GM12878 (cell line): ENCODE measurements at regions not wholly inside any gene's neighbourhood (a gene's known extent, or its start where the extent isn't known, plus 50 kb on each side); places are given as distances from the start of the nearest gene placed in this dataset.

ENCODE experiments used
- ATAC-seq: fragments of 200-7000 bp; cut with Tn5 transposase; 3 replicates; pipeline ENCODE4 v1.9.1; 2020; ENCODE audit warnings: mild to moderate bottlenecking, moderate library complexity
- BruUV-seq: library from RNA; stranded (reverse); fragments of 400-500 nt; replicated peaks from 2 replicates; lab custom pipeline; 2021; lab: Mats Ljungman, UMichigan
- CTCF ChIA-PET: fragments of 300-600 bp; sonication (Branson Sonifier 250); formaldehyde crosslinking; extraction: SDS; loops from one replicate; lab custom pipeline; 2021; ENCODE audit warnings: inconsistent platforms; lab: Yijun Ruan, JAX
- POLR2A ChIA-PET: fragments of 350-600 bp; formaldehyde crosslinking; extraction: SDS; loops from one replicate; lab custom pipeline; 2021; ENCODE audit warnings: inconsistent platforms; lab: Charles Lee
- RAD21 ChIA-PET: fragments of 300-600 bp; sonication (Branson Sonifier 250); formaldehyde crosslinking; loops from one replicate; lab custom pipeline; 2023; ENCODE audit warnings: antibody characterized with exemption; ENCODE audit not compliant: unreplicated experiment; lab: Charles Lee
- SMC1A ChIA-PET: fragments of 300-600 bp; sonication (Branson Sonifier 250); formaldehyde crosslinking; loops from one replicate; lab custom pipeline; 2023; ENCODE audit not compliant: unreplicated experiment, uncharacterized antibody; lab: Charles Lee
- DNase-seq: peaks from one replicate; pipeline ENCODE4 v3.0.0-alpha.2; 2011; ENCODE audit warnings: low read depth, low spot score
- FAIRE-seq: peaks from 3 replicates; lab custom pipeline; 2011; peaks lifted over from hg19 to GRCh38; lab: Jason Lieb, UNC
- H2AFZ ChIP-seq: 2 replicates; pipeline ENCODE4 v1.6.0; 2011; ENCODE audit warnings: low read depth, low read length, control low read depth; ENCODE audit not compliant: control insufficient read depth
- H3K27ac ChIP-seq: 2 replicates; pipeline ENCODE4 v1.5.1; 2011; ENCODE audit warnings: control low read depth; ENCODE audit not compliant: control insufficient read depth, insufficient read depth
- H3K27me3 ChIP-seq, 2 experiments: replicated peaks in 1 of 2; 2 replicates each; pipeline versions ENCODE4 v1.6.0 to v1.6.1; 2011; ENCODE audit warnings: low read length in 1 of 2; ENCODE audit not compliant: control insufficient read depth in 2 of 2, insufficient read depth in 2 of 2
- H3K36me3 ChIP-seq, 2 experiments: 2 replicates each; pipeline ENCODE4 v1.5.1; 2011; ENCODE audit warnings: low read length in 1 of 2; ENCODE audit not compliant: control insufficient read depth in 2 of 2, insufficient read depth in 2 of 2
- H3K4me1 ChIP-seq: 2 replicates; pipeline ENCODE4 v1.6.1; 2011; ENCODE audit warnings: mild to moderate bottlenecking, low read length, moderate library complexity, mixed read lengths; ENCODE audit not compliant: control insufficient read depth, insufficient read depth
- H3K4me2 ChIP-seq: 2 replicates; pipeline ENCODE4 v1.6.0; 2011; ENCODE audit warnings: control low read depth; ENCODE audit not compliant: control insufficient read depth, insufficient read depth
- H3K4me3 ChIP-seq: fragments of 200-600 bp; sonication (generic); 2 replicates; pipeline ENCODE4 v1.5.1; 2016
- H3K79me2 ChIP-seq: 2 replicates; pipeline ENCODE4 v1.6.0; 2011; ENCODE audit warnings: low read length; ENCODE audit not compliant: control insufficient read depth, insufficient read depth
- H3K9ac ChIP-seq: 2 replicates; pipeline ENCODE4 v1.8.0; 2011; ENCODE audit warnings: low read length, control low read depth, mixed read lengths; ENCODE audit not compliant: control insufficient read depth, insufficient read depth
- H3K9me3 ChIP-seq: replicated peaks from 3 replicates; pipeline ENCODE4 v1.5.1; 2011; ENCODE audit warnings: mild to moderate bottlenecking, low read length; ENCODE audit not compliant: control insufficient read depth, insufficient read depth
- H4K20me1 ChIP-seq: 2 replicates; pipeline ENCODE4 v1.6.0; 2011; ENCODE audit not compliant: control insufficient read depth, insufficient read depth
- ETV6 ChIP-seq, 2 experiments: fragments of 450-650 bp in 1 of 2; IDR thresholded peaks in 1 of 2; conservative IDR thresholded peaks in 1 of 2; 2 replicates each; pipeline ENCODE4 v1.6.1; 2014; ENCODE audit warnings: antibody characterized with exemption in 1 of 2, borderline replicate concordance in 1 of 2, low read depth in 1 of 2, mild to moderate bottlenecking in 1 of 2, moderate library complexity in 1 of 2
- MLLT1 ChIP-seq: fragments of 450-650 bp; IDR thresholded peaks from 2 replicates; pipeline ENCODE4 v1.6.1; 2016; ENCODE audit warnings: mild to moderate bottlenecking
- POLR2A ChIP-seq: IDR thresholded peaks from 2 replicates; pipeline ENCODE4 v1.6.1; 2011; ENCODE audit warnings: low read depth, mild to moderate bottlenecking, low read length
- RB1 ChIP-seq: fragments of 450-650 bp; formaldehyde crosslinking; IDR thresholded peaks from 2 replicates; pipeline ENCODE4 v1.6.1; 2017; ENCODE audit warnings: mild to moderate bottlenecking, borderline replicate concordance
- TCF3 ChIP-seq: IDR thresholded peaks from 2 replicates; pipeline ENCODE4 v1.6.1; 2012; ENCODE audit warnings: low read depth, mild to moderate bottlenecking, low read length, borderline replicate concordance; ENCODE audit not compliant: insufficient read depth
- WGBS: methylation state at CpG from one replicate; pipeline ENCODE4 v1.1.6; 2016; ENCODE audit warnings: low lambda C conversion rate; ENCODE audit not compliant: insufficient replicate concordance, insufficient coverage; ENCODE audit errors: missing lambda C conversion rate; 5-methylcytosine and 5-hydroxymethylcytosine counted together
- in situ Hi-C: fragments of 300-500 bp; cut with MboI; formaldehyde crosslinking; loops from 9 replicates; pipeline ENCODE4 v1.14.3; 2018; ENCODE audit warnings: mixed read lengths
- intact Hi-C: fragments of 100-400 bp; cut with micrococcal nuclease; formaldehyde crosslinking; loops from one replicate; pipeline ENCODE4 v1.14.2; 2022; ENCODE audit not compliant: unreplicated experiment
- TF ChIP-seq, protein P1 (sequence below): fragments of 450-650 bp; IDR thresholded peaks from 2 replicates; pipeline ENCODE4 v1.6.1; 2017; ENCODE audit warnings: mild to moderate bottlenecking, low read depth, inconsistent platforms; ENCODE audit not compliant: poor library complexity, severe bottlenecking

GRCh38 chr17:64783556-64784352 is 121.6 kb upstream of the SMURF2 start (continued):
- no peak for TF ChIP-seq MLLT1
- TF ChIP-seq TCF3: no peak
- TF ChIP-seq, protein P1, sequence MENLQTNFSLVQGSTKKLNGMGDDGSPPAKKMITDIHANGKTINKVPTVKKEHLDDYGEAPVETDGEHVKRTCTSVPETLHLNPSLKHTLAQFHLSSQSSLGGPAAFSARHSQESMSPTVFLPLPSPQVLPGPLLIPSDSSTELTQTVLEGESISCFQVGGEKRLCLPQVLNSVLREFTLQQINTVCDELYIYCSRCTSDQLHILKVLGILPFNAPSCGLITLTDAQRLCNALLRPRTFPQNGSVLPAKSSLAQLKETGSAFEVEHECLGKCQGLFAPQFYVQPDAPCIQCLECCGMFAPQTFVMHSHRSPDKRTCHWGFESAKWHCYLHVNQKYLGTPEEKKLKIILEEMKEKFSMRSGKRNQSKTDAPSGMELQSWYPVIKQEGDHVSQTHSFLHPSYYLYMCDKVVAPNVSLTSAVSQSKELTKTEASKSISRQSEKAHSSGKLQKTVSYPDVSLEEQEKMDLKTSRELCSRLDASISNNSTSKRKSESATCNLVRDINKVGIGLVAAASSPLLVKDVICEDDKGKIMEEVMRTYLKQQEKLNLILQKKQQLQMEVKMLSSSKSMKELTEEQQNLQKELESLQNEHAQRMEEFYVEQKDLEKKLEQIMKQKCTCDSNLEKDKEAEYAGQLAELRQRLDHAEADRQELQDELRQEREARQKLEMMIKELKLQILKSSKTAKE: no peak
- TF ChIP-seq RB1: no peak
- TF ChIP-seq POLR2A: no peak

GRCh38 chr17:64783031-64783461 is 120.9 kb upstream of the SMURF2 start:
- DNase-seq (no peak), ATAC-seq (no peak), FAIRE-seq (no peak)
- Histone ChIP-seq H3K9ac (no peak overlapping the region), H3K9me3 (no peaks in the 10 kb centered on the region; the same call in 2 of the 3 replicates), H3K27ac (no peak overlapping the region), H3K4me1 (peaks cover 13% of the 10 kb centered on the region), H3K36me3 (no peaks in the 10 kb centered on the region; a peak in 1 of 4 replicates), H2AFZ (no peak overlapping the region), H3K4me3 (no peak overlapping the region), H4K20me1 (no peaks in the 10 kb centered on the region), H3K79me2 (no peaks in the 10 kb centered on the region), H3K27me3 (peaks cover 7 to 12% of the 10 kb centered on the region in 2 experiments; a peak in 3 of 4 replicates), H3K4me2 (no peak overlapping the region)
- RAD21 ChIA-PET: interaction anchor here (0.5 kb wide), 1 partner anchor 18 kb away, joined by 3 read pairs; no protein-coding TSS in a partner anchor
- intact Hi-C loops (no loop called here), in situ Hi-C loops (no loop called here)
- CTCF ChIA-PET: no interaction called here
- 63% methylated on average over 6 of the region's 6 CpGs for WGBS
- SMC1A ChIA-PET: no interaction called here
- no TSS peak for BruUV-seq
- no peak for TF ChIP-seq ETV6 (conservative IDR thresholded peaks at IDR 0.05 in 1 of 2, IDR thresholded peaks at IDR 0.05 in 1 of 2; ENCODE audit: borderline replicate concordance in 1 of 2, low read depth in 1 of 2)
- POLR2A ChIA-PET: no interaction called here
